GM21723 (cell line): ENCODE measurements at regions not wholly inside any gene's neighbourhood (a gene's known extent, or its start where the extent isn't known, plus 50 kb on each side); places are given as distances from the start of the nearest gene placed in this dataset.

Experiments used
- ATAC-seq: cut with Tn5 transposase; IDR thresholded peaks from one replicate; pipeline ENCODE4 v1.9.1; 2021; ENCODE audit warnings: mild to moderate bottlenecking, moderate library complexity; ENCODE audit not compliant: unreplicated experiment

GRCh38 chr7:13518738-13519137 lies 470.7 kb downstream of the ETV1 start:
- ATAC-seq = no peak

- ATAC-seq = no peak
These were observed 465.4 kb downstream of the ETV1 start for GRCh38 chr7:13524076-13524475.

GRCh38 chr7:13532028-13532753 lies 457.3 kb downstream of the ETV1 start:
- no peak for ATAC-seq

GRCh38 chr7:13538669-13539068 lies 450.8 kb downstream of the ETV1 start:
- no peak for ATAC-seq

- ATAC-seq = no peak
These were observed 449.0 kb downstream of the ETV1 start for GRCh38 chr7:13540429-13540828.

GRCh38 chr7:13541326-13541725 lies 448.1 kb downstream of the ETV1 start:
- no peak for ATAC-seq

GRCh38 chr7:13542451-13542850 lies 447.0 kb downstream of the ETV1 start:
- no peak for ATAC-seq

- no peak for ATAC-seq
These were observed 438.0 kb downstream of the ETV1 start for GRCh38 chr7:13551503-13551902.

GRCh38 chr7:13560441-13560840 lies 429.0 kb downstream of the ETV1 start:
- ATAC-seq = no peak

- ATAC-seq = no peak
These were observed 426.2 kb downstream of the ETV1 start for GRCh38 chr7:13563257-13563656.

GRCh38 chr7:13563680-13564079 lies 425.8 kb downstream of the ETV1 start:
- no peak for ATAC-seq

- ATAC-seq = no peak
These were observed 411.8 kb downstream of the ETV1 start for GRCh38 chr7:13577566-13578145.

- ATAC-seq = no peak
These were observed 411.2 kb downstream of the ETV1 start for GRCh38 chr7:13578294-13578693.

- ATAC-seq = no peak
These were observed 408.4 kb downstream of the ETV1 start for GRCh38 chr7:13581097-13581496.

GRCh38 chr7:13593854-13594253 lies 395.6 kb downstream of the ETV1 start:
- ATAC-seq = no peak

GRCh38 chr7:13602036-13602435 lies 387.4 kb downstream of the ETV1 start:
- ATAC-seq = no peak

GRCh38 chr7:13603016-13603415 lies 386.4 kb downstream of the ETV1 start:
- ATAC-seq = no peak

- ATAC-seq = no peak
These were observed 385.8 kb downstream of the ETV1 start for GRCh38 chr7:13603661-13604060.

GRCh38 chr7:13604178-13604577 lies 385.3 kb downstream of the ETV1 start:
- ATAC-seq = no peak

- no peak for ATAC-seq
These were observed 379.1 kb downstream of the ETV1 start for GRCh38 chr7:13610372-13610771.

GRCh38 chr7:13615679-13616078 lies 373.8 kb downstream of the ETV1 start:
- no peak for ATAC-seq

- ATAC-seq = no peak
These were observed 362.0 kb downstream of the ETV1 start for GRCh38 chr7:13627455-13627854.
